ENCODE measurements at regions not wholly inside any gene's neighbourhood (a gene's known extent, or its start where the extent isn't known, plus 50 kb on each side); places are given as distances from the start of the nearest gene placed in this dataset.

DNA sequence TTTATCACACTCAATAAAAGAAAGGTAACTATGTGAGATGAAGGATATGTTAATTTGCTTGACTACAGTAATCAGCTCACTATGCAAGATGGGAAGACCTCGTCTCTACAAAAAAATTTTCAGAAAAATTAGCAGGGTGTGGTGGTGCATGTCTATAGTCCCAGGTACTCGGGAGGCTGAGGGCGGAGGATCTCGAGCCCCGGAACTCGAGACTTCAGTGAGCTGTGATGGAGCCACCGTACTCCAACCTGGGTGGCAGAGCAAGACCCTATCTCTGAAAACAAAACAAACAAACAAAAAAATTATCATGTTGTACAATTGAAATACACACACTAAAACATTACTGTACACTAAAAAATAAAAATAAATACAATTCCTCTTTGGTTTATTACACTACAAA lies 376.7 kb upstream of the KLHL1 start:
- intact Hi-C loops (cut with micrococcal nuclease), result no loop called here
- DNase-seq, result no peak

DNA sequence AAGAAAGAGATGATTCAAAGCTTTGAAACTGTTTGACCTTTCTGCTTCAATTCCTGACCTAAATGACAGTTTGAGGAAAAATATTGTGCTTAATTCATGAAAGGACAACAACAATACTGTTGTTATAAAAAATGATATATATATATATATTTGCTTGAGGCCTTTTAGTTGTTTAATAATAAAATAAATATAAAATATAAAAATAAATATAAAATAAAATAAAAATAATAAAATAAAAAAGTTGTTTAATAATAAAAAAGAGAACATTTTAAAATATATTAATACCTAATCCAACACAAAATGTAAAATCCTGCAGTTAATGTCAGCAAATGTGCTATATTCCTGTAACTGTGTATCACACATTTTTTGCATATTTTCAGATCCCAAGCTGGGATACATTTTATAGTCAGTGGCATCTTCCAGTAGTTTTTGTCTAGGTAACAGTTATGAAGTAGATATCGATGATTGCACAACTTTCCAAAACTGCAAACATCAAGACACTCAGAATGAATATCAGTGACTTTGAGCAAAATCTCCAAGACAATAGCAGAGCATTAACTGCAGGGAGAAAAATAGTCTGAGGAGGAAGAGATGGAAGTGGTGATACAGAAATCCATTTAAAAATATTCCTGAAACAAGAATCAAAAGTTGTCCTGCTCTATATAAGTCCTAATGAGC lies 375.5 kb upstream of the KLHL1 start:
- no peaks in the 10 kb centered on the region for H3K4me1 Mint-ChIP-seq (ENCODE audit: low read depth)
- ChIA-PET POLR2A (no interaction called here), CTCF (no interaction called here)
- intact Hi-C loops (cut with micrococcal nuclease), result no loop called here
- no peak for ATAC-seq
- H3K36me3 Mint-ChIP-seq (ENCODE audit: low read depth), result no peaks in the 10 kb centered on the region
- no peak overlapping the region for H3K27ac Mint-ChIP-seq
- DNase-seq, result no peak
- no peak overlapping the region for H3K4me3 Mint-ChIP-seq
- H3K27me3 Mint-ChIP-seq, result no peaks in the 10 kb centered on the region
- TF ChIP-seq, protein P1, sequence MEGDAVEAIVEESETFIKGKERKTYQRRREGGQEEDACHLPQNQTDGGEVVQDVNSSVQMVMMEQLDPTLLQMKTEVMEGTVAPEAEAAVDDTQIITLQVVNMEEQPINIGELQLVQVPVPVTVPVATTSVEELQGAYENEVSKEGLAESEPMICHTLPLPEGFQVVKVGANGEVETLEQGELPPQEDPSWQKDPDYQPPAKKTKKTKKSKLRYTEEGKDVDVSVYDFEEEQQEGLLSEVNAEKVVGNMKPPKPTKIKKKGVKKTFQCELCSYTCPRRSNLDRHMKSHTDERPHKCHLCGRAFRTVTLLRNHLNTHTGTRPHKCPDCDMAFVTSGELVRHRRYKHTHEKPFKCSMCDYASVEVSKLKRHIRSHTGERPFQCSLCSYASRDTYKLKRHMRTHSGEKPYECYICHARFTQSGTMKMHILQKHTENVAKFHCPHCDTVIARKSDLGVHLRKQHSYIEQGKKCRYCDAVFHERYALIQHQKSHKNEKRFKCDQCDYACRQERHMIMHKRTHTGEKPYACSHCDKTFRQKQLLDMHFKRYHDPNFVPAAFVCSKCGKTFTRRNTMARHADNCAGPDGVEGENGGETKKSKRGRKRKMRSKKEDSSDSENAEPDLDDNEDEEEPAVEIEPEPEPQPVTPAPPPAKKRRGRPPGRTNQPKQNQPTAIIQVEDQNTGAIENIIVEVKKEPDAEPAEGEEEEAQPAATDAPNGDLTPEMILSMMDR (IDR thresholded peaks at IDR 0.05), result no peak
- H3K9me3 Mint-ChIP-seq, result no peaks in the 10 kb centered on the region

More for the DNA sequence above, 376.7 kb upstream of the KLHL1 start:
- H3K9me3 Mint-ChIP-seq, result peaks cover 5% of the 10 kb centered on the region
- CTCF ChIA-PET, result no interaction called here
- no peak overlapping the region for H3K27ac Mint-ChIP-seq
- H3K4me3 Mint-ChIP-seq, result no peak overlapping the region
- ATAC-seq, result no peak
- no peaks in the 10 kb centered on the region for H3K4me1 Mint-ChIP-seq (ENCODE audit: low read depth)
- H3K36me3 Mint-ChIP-seq (ENCODE audit: low read depth), result no peaks in the 10 kb centered on the region
- POLR2A ChIA-PET, result no interaction called here
- H3K27me3 Mint-ChIP-seq, result no peaks in the 10 kb centered on the region
- TF ChIP-seq, protein P1 (IDR thresholded peaks at IDR 0.05), result no peak

DNA sequence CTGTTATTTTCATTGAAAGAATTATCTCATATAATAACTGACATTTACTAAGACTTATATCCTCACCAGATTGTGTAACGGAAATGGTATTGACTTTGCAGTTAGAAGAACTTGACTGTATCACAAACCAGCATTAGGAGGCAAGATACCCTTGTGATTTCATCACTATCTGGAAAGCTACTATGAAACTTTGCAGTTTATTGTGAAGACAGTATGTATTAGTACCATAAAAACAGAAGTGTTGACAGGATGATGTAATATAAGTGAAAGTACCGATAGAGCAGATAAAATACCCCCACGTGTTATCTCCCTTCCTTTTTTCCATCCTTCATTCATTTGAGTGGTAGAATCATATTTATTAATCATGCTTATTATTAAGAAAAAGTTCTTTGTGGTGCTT lies 365.7 kb upstream of the KLHL1 start:
- Mint-ChIP-seq H3K27me3 (no peaks in the 10 kb centered on the region), H3K4me1 (ENCODE audit: low read depth) (no peaks in the 10 kb centered on the region), H3K9me3 (peaks cover 5% of the 10 kb centered on the region), H3K27ac (no peak overlapping the region), H3K4me3 (no peak overlapping the region), H3K36me3 (ENCODE audit: low read depth) (no peaks in the 10 kb centered on the region)
- DNase-seq, result no peak
- no peak for ATAC-seq
- intact Hi-C loops (cut with micrococcal nuclease), result no loop called here
- TF ChIP-seq, protein P1 (IDR thresholded peaks at IDR 0.05), result no peak
- POLR2A ChIA-PET, result no interaction called here
- CTCF ChIA-PET, result no interaction called here

DNA sequence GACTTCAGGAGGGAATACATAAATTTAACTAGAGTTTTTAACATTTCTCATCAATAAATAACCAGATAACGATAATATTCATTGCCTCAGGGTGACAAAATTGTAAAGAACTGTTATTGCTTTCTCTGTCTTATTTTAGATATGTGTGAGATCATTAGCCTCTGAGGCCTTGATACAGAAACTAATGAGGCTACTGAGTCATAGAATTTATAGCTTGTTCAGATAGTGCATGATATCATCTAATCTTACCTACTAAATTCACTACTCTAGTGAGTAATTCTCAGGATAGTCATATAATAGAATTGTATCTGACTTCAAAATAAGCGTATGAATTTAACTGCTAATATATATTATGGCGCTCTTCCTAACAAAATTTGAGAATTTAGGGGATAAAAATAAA lies 360.8 kb upstream of the KLHL1 start:
- Mint-ChIP-seq H3K27ac (no peak overlapping the region), H3K9me3 (peaks cover 2% of the 10 kb centered on the region), H3K27me3 (no peaks in the 10 kb centered on the region), H3K36me3 (ENCODE audit: low read depth) (no peaks in the 10 kb centered on the region), H3K4me1 (ENCODE audit: low read depth) (no peaks in the 10 kb centered on the region), H3K4me3 (no peak overlapping the region)
- intact Hi-C loops (cut with micrococcal nuclease), result no loop called here
- DNase-seq, result no peak
- POLR2A ChIA-PET, result no interaction called here
- no peak for ATAC-seq
- CTCF ChIA-PET, result no interaction called here
- TF ChIP-seq, protein P1 (IDR thresholded peaks at IDR 0.05), result no peak

DNA sequence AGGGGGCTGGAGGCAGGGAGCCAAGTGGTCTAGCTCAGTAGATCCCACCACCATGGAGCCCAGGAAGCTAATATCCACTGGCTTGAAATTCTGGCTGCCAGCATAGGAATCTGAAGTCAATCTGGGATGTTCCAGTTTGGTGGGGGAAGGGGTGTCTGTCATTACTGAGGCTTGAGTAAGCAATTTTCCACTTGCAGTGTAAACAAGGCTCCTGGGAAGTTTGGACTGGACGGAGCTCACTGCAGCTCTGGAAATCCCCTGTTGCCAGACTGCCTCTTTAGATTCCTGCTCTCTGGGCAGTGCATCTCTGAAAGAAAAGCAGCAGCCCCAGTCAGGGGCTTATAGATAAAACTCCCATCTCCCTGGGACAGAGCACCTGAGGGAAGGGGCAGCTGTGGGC lies 349.2 kb upstream of the KLHL1 start:
- Mint-ChIP-seq H3K4me3 (no peak overlapping the region), H3K4me1 (ENCODE audit: low read depth) (no peaks in the 10 kb centered on the region), H3K27ac (no peak overlapping the region), H3K36me3 (ENCODE audit: low read depth) (no peaks in the 10 kb centered on the region), H3K9me3 (peaks cover 7% of the 10 kb centered on the region), H3K27me3 (no peaks in the 10 kb centered on the region)
- no peak for DNase-seq
- intact Hi-C loops (cut with micrococcal nuclease), result no loop called here
- POLR2A ChIA-PET, result no interaction called here
- CTCF ChIA-PET, result no interaction called here
- TF ChIP-seq, protein P1 (IDR thresholded peaks at IDR 0.05), result no peak
- ATAC-seq, result no peak

All from activated CD8-positive, alpha-beta T cell treated with anti-CD3 and anti-CD28 coated beads for 36 hours (primary cell).